GM18511 (cell line): ENCODE measurements at regions not wholly inside any gene's neighbourhood (a gene's known extent, or its start where the extent isn't known, plus 50 kb on each side); places are given as distances from the start of the nearest gene placed in this dataset.

ENCODE experiments used
- ATAC-seq: cut with Tn5 transposase; IDR thresholded peaks from one replicate; pipeline ENCODE4 v1.9.1; 2021; ENCODE audit warnings: mild to moderate bottlenecking, moderate library complexity; ENCODE audit not compliant: unreplicated experiment

DNA sequence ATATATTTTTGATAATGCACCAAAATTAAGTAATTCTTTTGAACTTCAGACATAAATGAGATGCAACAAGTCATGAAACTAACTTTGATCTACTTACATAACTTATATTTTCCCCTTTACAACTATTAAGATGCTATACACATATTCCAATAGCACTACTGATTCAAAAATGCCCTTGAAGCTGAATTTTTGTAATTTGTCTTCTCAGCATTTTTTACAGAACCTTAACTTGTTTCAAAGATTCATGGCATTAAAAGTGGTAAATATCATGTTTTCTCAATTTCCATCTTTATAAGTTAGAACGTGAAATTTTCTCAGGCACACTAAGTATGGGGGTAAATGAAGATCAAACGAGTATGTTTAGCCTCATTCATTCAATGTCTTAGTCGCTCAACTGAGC lies 460.0 kb upstream of the FAM241A start:
- no peak for ATAC-seq

DNA sequence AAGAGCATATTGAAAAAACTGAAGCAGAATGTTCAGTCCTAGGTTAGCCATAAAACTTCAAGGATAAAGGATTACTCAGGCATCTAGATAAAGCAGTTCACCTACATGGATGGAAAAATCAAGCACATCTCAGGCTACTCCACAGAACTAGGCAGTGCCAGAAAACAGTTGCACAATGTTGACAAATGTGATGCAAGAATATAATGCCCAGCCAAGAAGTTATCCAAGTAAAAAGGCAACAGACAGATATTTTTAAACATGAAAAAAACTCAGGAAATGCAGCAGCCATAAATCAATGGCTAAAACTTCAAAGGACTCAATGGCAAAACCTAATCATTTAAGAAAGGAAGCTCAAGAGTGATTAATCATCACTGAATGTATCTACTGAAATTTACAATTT lies 456.0 kb upstream of the FAM241A start:
- no peak for ATAC-seq

DNA sequence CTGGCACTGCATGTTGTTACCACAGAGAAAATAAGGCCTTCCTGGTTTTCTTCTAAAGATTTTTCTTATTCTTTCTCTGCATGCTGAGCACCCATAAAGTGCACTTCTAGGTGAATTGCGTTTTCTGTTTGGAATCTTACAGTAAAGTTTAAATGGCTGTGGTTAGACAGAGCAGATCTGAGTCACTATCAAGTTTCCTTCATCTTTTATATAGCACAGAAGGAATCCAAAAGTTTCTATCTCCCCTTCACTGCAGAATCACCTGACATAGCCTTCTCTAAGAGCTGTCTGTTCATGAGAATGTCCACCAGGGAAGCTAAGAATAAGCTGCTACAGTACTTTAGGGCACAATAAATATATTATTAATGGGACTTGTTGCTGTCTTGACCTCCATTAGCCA lies 455.5 kb upstream of the FAM241A start:
- ATAC-seq, result no peak

DNA sequence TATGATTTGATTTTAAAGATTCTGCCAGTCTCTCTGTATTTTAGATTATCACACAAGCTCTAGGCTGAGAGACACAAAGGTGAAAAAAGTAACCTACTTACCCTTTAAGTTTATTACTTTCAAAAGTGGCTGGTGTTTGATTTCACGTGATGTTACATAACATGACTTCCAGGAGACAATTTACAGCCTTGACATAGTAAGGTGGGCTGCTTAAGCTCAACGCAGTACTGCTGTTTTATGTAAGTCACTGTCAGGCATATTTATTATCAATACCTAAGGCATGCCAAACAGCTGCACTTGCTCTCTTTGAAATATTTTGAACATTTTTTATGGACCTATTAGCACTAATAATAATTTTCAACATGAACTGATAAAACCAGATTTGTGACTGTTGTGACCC lies 451.5 kb upstream of the FAM241A start:
- ATAC-seq, result no peak

DNA sequence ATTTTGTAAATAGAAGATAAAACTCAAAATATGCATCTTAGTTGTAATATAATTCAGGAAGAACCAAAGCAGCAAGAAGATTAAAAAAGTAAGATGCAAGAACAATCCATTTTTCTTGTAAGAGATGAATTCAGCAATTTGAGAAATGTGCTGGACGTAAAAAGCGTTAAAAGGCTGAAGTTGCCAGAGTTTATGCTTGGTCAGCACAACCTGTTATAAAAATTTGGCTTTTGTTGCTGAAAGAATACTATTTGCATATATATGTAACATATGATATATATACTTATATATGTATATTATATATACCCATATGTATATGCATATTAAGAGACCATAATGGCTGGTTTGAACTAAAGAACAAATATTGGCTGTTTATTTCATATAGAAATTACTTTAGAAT lies 449.6 kb upstream of the FAM241A start:
- no peak for ATAC-seq

DNA sequence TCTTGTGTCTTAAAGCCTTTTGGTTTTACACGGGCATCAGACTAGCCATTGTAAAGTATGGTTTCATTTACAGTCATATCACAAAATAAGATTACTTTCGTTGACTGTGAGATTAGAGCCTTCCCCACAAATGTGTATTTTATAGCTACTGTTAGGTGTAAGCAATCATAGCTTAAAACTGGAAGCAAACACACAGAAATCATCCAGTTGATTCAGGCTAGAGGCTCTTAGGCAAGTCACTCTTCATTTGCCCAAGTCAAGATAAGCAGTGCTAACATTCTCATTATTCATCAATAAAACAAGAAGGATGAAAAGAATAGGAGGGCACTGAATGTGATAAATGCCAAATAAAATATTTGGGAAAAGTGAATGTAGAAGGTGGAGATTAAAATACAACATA lies 448.7 kb upstream of the FAM241A start:
- ATAC-seq, result peak; percentile 55

DNA sequence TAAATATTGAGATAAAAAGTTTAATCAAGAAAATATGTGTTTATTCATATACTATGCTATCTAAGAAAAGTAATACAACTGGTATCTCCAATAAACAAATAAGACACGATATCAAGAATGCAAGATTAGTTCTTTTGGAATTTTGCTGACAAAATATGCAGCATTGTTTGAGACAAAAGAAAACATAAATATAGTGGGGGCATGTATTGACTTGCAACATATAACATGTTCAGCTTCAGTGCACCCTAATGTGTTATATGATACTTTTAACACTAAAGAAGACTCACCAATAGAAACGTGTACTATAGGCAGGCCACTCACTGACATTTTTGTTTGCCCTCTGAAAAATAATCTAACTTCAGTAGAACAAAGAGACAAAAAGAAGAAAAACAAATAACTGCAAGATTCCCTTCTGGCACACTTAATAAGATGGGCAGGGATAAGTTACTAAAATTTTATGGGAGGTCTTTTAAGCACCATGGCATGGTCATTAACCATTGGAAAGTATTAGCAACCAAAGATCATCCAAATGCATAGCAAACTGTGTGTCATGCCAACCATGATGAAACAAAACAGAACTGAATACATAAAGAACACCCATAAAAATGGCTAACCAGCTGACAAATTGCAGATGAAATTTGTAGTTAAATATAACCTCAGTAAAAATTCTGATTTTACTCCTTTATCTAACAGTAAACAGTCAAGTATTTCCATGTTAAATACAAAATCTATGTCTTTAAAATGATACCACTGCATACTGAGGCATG lies 447.9 kb upstream of the FAM241A start:
- no peak for ATAC-seq

DNA sequence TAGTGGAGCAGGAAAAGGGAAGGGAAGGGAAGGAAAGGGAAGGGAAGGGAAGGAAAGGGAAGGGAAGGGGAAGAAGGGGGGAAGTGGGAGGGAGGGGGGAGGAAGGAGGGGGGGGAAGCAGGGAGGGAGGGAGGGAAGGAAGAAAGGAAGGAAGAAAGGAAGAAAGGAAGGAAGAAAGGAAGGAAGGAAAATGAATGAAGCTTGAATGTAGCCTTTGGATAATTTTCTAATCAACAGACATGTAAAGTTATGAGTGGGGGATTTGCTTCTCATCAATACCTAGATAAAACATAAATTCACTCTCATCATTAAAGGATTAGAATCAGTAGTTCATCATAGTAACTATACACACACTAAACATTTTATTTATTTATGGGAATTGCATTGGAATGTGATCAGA lies 446.9 kb upstream of the FAM241A start:
- ATAC-seq, result no peak

DNA sequence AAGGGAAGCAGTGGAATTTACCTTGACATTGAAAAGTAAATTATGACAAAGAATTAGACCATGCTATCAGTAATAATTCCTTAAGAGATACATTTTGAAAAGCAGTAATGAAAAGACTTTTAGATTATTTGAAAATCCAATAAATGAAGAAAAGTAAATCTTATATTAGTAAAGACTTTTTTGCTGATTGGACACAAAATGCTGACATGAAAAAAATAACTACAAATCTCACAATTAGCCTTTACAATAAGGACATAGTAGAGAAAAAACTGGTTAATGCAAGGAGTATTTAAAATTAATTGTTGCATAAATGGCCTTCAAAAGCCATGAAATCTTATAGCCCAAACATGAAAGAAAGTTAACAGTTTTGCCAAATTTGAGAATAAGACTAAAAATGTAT lies 446.1 kb upstream of the FAM241A start:
- no peak for ATAC-seq

DNA sequence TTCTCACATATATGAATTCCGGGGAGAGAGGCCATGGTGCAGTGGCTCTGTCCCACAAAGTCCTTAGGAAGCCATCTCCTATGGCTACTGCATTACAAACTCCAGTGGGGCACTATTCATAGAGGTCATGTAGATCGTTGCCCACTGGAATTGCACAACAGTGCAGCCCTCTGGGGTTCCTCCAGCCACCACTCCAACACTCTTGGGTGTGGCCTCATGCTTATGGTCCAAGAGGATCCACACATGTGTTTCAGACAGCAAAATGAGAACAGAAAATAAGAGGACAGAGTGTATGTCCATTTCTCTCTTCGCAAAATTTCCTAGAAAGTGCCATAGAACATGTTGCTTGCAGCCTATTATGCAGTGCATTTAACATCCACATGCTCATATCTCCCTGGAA lies 444.2 kb upstream of the FAM241A start:
- no peak for ATAC-seq

DNA sequence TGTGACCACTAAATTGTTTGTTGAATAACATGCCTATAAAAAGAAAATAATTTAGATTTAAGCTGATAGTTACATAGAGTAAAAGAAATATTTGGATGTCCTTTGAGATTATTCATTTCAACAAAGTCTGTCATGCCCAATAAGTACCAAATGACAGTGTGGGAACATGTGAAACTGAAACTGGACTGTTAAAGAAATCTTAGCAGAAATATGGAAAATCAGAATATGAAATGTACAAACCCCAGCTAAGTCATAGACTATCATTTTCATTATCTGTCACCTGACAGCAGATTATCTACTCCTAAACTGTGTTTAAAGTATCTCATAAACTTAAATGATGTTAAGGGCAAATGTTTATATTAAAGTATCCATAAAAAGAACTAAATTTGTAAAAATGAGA lies 437.8 kb upstream of the FAM241A start:
- no peak for ATAC-seq

DNA sequence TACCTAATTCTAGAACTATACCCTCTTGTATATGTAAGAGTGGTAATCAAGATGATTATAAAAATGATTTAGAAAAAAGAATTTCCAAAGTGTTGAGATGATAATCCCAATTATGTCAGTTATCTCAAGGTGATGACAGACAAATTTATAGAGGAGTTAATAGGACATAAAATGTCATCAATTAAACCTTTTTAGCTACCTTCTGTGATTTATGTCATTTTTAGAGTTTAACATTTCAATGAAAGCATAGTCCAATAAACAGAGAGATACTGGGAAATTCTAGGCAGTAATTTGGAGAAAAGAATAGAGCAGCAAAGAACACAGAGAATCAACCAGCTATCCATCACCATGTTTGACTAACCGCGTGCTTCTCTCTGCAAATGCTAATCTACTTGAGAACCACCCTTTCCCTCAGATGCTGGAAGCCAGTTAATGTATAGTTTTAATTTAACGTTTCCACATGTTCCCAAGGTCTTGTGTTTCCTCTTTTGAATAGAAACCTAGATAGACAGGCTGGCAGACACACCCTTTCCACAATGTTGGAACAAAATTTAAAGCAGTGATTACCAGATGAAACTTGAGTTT lies 433.1 kb upstream of the FAM241A start:
- ATAC-seq, result no peak

DNA sequence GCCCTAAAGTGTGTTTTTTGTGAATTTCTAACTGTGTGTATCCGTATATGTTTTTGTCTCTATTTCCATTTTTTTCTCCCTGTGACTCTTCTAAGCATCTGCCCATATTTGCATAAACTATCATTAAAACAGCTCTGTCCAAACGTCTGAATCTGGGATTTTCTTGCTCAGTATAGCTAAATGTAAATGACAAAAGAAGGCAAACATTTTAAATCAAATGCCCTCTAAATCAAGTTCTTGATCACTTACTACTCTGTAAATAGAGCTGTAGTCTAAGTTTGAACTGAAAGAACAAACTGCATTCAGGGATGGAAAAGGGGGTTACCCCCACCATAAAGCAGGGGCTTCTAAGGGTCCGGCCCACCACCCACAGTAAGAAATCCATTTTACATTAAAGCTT lies 432.0 kb upstream of the FAM241A start:
- no peak for ATAC-seq

DNA sequence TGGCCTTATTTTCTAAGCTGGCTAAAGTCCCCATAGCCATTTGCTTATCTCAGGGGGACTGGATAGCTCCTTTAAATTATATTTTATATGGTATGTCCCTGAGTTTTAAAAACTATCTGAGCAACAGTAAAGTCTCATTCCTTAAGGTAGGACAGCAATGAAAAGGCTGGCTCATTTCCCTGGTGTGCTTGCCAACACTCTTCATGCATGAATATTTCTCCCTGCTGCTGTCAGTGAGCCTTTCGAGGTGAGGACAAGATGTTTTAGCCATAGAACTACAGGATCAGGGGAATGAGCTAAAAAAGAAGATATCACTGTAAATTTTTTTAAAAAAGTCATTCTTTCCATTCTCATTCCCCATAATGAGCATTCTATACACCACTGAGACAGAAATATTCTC lies 427.3 kb upstream of the FAM241A start:
- ATAC-seq, result no peak

DNA sequence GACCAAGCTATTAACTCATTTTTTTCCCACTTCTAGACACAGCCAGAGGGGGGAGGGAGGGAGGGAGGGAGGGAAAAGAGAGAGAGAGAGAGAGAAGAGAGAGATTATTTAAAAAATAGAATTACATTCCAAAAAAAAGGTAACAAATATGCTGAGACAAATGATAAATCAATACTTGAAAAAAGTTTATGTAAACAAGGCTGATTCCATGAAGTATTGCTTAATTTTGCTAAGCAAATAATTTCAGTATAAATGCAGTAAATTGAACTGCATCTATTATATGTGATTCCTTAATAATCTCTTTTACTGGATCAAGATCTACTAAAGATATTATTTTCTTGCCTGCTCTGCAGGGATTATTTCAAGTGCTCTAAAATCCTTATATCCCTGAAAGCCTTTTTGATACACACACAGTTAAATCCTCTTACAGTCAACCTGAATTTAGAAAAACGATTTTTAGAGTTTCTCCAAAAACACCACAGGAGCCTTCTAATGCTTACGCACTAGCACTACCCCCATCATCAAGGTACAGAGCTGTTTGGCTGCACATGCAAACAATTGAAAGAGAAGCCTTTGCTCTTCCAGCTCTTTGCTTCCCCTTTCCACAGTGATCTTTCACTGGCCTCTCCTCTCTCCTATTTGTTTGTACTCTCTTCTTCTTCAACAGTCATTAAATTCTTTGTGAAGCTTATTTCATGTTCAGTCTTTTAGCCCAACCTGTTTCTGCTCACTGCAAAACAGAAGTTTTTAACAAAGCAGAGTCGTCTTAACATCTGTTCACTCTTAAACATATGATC lies 426.3 kb upstream of the FAM241A start:
- no peak for ATAC-seq

DNA sequence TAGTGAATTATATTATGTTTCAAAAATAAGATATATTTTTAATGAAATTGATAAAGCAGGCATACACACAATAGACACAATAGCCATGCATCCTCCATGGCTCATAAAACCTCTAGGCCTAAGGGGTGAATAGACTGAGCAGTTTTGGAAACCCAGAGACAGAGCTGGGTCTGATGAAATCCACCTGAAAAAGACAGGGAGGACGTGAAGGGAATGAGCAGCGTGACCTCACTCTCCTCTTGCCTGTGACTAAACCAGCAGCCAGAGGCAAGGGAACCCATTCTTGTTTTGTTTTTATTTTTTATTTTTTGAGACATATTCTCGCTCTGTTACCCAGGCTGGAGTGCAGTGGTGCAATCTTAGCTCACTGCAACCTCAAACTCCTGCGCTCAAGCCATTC lies 424.4 kb upstream of the FAM241A start:
- ATAC-seq, result no peak

DNA sequence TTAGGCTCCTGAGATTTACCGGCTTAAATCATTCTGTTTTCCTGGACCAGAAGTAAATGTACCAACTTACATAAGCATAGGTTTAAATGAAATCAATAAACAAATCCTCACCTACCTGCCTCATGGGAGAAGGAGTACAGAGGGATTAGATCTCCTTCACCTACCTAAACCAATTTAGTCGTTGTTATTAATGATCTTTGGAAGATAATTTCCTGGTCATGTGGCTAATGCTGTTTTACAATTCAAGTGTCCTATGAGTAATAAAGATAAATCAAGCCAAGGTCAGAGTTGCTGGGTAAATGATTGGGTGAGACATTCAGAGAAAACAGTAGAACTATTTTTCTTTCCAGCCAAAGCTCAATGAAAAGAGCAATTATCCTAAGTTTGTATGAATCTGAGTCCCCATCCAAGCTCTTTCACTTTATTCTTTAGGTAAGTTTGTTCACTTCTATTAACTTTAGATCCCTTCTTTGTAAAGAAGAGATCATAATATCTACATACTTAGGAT lies 423.0 kb upstream of the FAM241A start:
- ATAC-seq, result no peak

DNA sequence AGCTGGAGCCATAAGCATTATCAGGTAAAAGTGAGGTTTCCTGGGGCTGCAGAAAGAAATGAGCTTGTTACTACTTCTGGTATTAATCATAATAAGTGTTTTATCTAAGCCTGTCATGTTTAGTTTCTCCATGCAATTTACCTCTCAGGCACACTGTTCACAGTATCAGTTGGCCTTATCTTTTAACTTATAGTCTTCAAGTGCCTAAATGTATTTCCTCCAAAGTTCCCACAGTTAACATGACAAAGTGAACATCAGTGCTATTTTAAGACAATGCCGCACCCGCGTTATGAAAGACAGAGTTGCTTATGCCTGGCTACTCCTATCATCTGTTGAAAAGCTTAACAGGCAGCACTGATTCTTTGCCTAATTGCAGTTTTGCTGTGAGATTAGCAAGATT lies 408.7 kb upstream of the FAM241A start:
- no peak for ATAC-seq

DNA sequence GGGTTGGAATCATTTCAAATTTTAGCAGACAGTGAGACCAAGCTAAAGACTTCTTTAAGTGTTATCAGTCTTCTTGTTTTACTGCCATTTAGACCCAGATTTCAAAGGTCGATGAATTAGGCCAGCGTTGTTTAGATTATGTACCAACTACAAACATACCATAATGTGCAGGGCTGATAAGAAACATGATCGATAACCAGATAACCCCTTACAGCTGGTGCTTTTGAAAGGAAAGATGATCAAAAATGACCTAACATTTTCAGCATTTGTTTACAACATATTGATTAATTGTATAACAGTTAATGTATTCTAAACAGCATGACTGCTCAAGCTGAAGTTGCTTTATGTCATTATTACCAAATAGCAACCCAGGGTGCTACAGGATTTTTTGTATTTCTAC lies 400.4 kb upstream of the FAM241A start:
- ATAC-seq, result no peak

DNA sequence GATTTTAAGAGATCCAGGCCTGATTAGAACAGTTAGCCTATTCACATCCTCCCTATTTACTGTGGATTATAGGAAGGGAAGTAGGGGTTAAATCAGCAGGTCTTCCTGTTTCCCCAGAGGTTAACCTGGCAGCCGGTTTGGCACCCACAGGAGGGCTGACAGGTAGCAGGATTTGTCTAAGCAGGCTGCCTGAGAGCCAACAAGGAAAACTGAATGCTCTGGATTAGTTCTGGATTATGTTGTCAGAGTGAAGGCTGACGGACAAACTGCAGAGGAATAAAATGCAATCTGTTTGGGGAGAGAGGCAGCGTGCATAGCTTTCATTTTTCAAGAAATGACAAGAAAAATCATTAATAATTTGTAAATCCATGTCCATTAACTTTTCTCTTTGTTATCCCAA lies 397.1 kb upstream of the FAM241A start:
- ATAC-seq, result no peak

DNA sequence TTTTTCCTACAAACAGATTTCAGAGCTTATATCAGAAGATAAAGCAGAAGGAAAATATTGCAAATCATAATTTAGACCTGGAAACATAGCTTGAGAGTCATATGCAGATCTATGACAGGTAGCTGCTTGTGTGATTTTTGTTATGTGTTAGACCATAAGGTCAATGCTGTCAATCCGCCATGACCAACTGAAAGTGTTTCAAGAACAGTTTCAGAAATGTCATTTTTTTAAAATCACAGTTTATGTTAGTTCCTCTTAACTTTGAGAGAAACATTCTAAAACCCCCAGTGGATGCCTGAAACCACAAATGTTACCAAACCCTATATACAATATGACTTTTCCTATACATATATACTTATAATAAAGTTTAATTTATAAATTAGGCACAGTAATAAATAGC lies 391.3 kb upstream of the FAM241A start:
- no peak for ATAC-seq

DNA sequence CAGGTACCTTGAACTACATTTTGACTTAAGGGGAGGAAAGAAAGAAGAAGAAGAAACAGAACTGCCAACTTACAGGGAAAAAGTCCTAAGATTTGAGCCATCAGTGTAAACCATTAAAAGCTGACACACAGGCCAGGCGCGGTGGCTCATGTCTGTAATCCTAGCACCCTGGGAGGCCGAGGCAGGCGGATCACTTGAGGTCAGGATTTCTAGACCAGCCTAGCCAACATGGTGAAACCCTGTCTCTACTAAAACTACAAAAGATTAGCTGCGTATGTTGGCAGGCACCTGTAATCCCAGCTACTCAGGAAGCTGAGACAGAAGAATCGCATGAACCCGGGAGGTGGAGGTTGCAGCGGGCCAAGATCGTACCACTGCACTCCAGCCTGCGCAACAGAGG lies 389.7 kb upstream of the FAM241A start:
- ATAC-seq, result no peak
